ENCODE measurements at regions not wholly inside any gene's neighbourhood (a gene's known extent, or its start where the extent isn't known, plus 50 kb on each side); places are given as distances from the start of the nearest gene placed in this dataset.

DNA sequence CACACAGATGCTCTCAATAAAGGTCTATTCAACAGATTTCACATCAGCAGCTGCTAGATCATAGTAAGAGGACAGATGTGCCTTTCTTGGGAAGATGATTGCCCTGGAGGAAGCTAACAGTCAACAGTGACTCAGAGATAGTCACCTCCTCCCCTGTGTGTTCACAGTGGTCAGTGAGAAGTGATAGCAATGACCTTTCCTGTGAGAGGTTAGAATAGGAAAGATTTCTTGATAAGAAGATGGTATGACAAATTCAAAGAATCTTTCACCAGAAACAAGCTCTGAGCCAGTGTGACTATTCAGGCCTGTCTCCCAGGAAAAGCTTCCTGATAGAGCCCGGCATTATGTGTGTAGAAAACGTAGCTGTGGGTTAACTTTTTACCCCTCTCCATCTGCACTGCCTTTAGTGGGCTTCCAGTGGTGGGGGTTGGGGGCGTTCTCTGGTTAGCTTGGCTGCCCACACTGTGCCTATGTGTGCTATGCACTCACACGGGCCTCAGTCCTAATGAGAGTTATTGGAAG, 66.4 kb upstream of the ARHGAP5 start (continued):
- TF ChIP-seq, protein P1, sequence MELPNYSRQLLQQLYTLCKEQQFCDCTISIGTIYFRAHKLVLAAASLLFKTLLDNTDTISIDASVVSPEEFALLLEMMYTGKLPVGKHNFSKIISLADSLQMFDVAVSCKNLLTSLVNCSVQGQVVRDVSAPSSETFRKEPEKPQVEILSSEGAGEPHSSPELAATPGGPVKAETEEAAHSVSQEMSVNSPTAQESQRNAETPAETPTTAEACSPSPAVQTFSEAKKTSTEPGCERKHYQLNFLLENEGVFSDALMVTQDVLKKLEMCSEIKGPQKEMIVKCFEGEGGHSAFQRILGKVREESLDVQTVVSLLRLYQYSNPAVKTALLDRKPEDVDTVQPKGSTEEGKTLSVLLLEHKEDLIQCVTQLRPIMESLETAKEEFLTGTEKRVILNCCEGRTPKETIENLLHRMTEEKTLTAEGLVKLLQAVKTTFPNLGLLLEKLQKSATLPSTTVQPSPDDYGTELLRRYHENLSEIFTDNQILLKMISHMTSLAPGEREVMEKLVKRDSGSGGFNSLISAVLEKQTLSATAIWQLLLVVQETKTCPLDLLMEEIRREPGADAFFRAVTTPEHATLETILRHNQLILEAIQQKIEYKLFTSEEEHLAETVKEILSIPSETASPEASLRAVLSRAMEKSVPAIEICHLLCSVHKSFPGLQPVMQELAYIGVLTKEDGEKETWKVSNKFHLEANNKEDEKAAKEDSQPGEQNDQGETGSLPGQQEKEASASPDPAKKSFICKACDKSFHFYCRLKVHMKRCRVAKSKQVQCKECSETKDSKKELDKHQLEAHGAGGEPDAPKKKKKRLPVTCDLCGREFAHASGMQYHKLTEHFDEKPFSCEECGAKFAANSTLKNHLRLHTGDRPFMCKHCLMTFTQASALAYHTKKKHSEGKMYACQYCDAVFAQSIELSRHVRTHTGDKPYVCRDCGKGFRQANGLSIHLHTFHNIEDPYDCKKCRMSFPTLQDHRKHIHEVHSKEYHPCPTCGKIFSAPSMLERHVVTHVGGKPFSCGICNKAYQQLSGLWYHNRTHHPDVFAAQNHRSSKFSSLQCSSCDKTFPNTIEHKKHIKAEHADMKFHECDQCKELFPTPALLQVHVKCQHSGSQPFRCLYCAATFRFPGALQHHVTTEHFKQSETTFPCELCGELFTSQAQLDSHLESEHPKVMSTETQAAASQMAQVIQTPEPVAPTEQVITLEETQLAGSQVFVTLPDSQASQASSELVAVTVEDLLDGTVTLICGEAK (IDR thresholded peaks at IDR 0.05) = no peak
- TF ChIP-seq, protein P1 (CRISPR knock-in tag; IDR thresholded peaks at IDR 0.05) = no peak
- TF ChIP-seq RB1 (IDR thresholded peaks at IDR 0.05; ENCODE audit: low read depth) = no peak
- TF ChIP-seq ZBED1 (IDR thresholded peaks at IDR 0.05) = no peak
- no peak for TF ChIP-seq HDAC2 (IDR thresholded peaks at IDR 0.05)
- 0 out of 2 replicates have a peak, but pooled peaks have one; percentile 61 for TF ChIP-seq ZNF41 (CRISPR knock-in tag; conservative IDR thresholded peaks at IDR 0.05)
- TF ChIP-seq TCF3 (CRISPR knock-in tag; IDR thresholded peaks at IDR 0.05) = peak; percentile 9; the same call in 1 of the 2 replicates
- TF ChIP-seq, protein P2, sequence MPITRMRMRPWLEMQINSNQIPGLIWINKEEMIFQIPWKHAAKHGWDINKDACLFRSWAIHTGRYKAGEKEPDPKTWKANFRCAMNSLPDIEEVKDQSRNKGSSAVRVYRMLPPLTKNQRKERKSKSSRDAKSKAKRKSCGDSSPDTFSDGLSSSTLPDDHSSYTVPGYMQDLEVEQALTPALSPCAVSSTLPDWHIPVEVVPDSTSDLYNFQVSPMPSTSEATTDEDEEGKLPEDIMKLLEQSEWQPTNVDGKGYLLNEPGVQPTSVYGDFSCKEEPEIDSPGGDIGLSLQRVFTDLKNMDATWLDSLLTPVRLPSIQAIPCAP (CRISPR knock-in tag; IDR thresholded peaks at IDR 0.05; ENCODE audit: borderline replicate concordance) = no peak
- TF ChIP-seq, protein P3, sequence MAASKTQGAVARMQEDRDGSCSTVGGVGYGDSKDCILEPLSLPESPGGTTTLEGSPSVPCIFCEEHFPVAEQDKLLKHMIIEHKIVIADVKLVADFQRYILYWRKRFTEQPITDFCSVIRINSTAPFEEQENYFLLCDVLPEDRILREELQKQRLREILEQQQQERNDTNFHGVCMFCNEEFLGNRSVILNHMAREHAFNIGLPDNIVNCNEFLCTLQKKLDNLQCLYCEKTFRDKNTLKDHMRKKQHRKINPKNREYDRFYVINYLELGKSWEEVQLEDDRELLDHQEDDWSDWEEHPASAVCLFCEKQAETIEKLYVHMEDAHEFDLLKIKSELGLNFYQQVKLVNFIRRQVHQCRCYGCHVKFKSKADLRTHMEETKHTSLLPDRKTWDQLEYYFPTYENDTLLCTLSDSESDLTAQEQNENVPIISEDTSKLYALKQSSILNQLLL (CRISPR knock-in tag; IDR thresholded peaks at IDR 0.05; ENCODE audit: borderline replicate concordance) = no peak
- TF ChIP-seq ZNF76 (CRISPR knock-in tag; IDR thresholded peaks at IDR 0.05; ENCODE audit: borderline replicate concordance) = no peak
- no peak for TF ChIP-seq TCF7 (IDR thresholded peaks at IDR 0.05; ENCODE audit: borderline replicate concordance)
- TF ChIP-seq ELF1 (tag; IDR thresholded peaks at IDR 0.05) = no peak
- TF ChIP-seq LCOR (CRISPR knock-in tag; IDR thresholded peaks at IDR 0.05) = no peak
- no peak for TF ChIP-seq PHF20 (IDR thresholded peaks at IDR 0.05; ENCODE audit: partially characterized antibody)
- TF ChIP-seq ZC3H4 (CRISPR knock-in tag; IDR thresholded peaks at IDR 0.05; ENCODE audit: borderline replicate concordance) = no peak
- no peak for TF ChIP-seq NFYB (IDR thresholded peaks at IDR 0.05; ENCODE audit: extremely low read depth, insufficient read length)
- no peak for TF ChIP-seq MTF1 (CRISPR knock-in tag; IDR thresholded peaks at IDR 0.05; ENCODE audit: borderline replicate concordance)
- no peak for TF ChIP-seq ZNF174 (CRISPR knock-in tag; IDR thresholded peaks at IDR 0.05)
- no peak for TF ChIP-seq HNRNPK (IDR thresholded peaks at IDR 0.05; ENCODE audit: low read depth, low read length, poor library complexity, severe bottlenecking)
- TF ChIP-seq CTBP1 (IDR thresholded peaks at IDR 0.05; ENCODE audit: borderline replicate concordance) = peak; percentile 44; the same call in 1 of the 2 replicates
